ENCODE measurements at regions not wholly inside any gene's neighbourhood (a gene's known extent, or its start where the extent isn't known, plus 50 kb on each side); places are given as distances from the start of the nearest gene placed in this dataset.

GRCh38 chr7:52146871-52147634 is 830.4 kb upstream of the COBL start:
- H3K4me3 ChIP-seq (ENCODE audit: low read length), result no peak overlapping the region
- no peak for DNase-seq (ENCODE audit: low read depth, low spot score)

GRCh38 chr7:52143219-52143618 is 826.6 kb upstream of the COBL start:
- no peak overlapping the region for H3K4me3 ChIP-seq (ENCODE audit: low read length)
- no peak for DNase-seq (ENCODE audit: low read depth, low spot score)

- no peak overlapping the region for H3K4me3 ChIP-seq (ENCODE audit: low read length)
- DNase-seq (ENCODE audit: low read depth, low spot score), result no peak
Measured at GRCh38 chr7:52140851-52141250, 824.2 kb upstream of the COBL start.

GRCh38 chr7:52135403-52135802 is 818.8 kb upstream of the COBL start:
- no peak overlapping the region for H3K4me3 ChIP-seq (ENCODE audit: low read length)
- no peak for DNase-seq (ENCODE audit: low read depth, low spot score)

GRCh38 chr7:52129278-52129677 is 812.7 kb upstream of the COBL start:
- H3K4me3 ChIP-seq (ENCODE audit: low read length), result no peak overlapping the region
- no peak for DNase-seq (ENCODE audit: low read depth, low spot score)

GRCh38 chr7:52120912-52121311 is 804.3 kb upstream of the COBL start:
- DNase-seq (ENCODE audit: low read depth, low spot score), result no peak
- no peak overlapping the region for H3K4me3 ChIP-seq (ENCODE audit: low read length)

GRCh38 chr7:52119537-52119936 is 802.9 kb upstream of the COBL start:
- no peak overlapping the region for H3K4me3 ChIP-seq (ENCODE audit: low read length)
- DNase-seq (ENCODE audit: low read depth, low spot score), result no peak

- DNase-seq (ENCODE audit: low read depth, low spot score), result no peak
- no peak overlapping the region for H3K4me3 ChIP-seq (ENCODE audit: low read length)
Measured at GRCh38 chr7:52114509-52114908, 797.9 kb upstream of the COBL start.

- DNase-seq (ENCODE audit: low read depth, low spot score), result no peak
- H3K4me3 ChIP-seq (ENCODE audit: low read length), result no peak overlapping the region
Measured at GRCh38 chr7:52114056-52114455, 797.4 kb upstream of the COBL start.

GRCh38 chr7:52107355-52107754 is 790.7 kb upstream of the COBL start:
- DNase-seq (ENCODE audit: low read depth, low spot score), result no peak
- no peak overlapping the region for H3K4me3 ChIP-seq (ENCODE audit: low read length)

GRCh38 chr7:52095861-52096260 is 779.3 kb upstream of the COBL start:
- DNase-seq (ENCODE audit: low read depth, low spot score), result no peak
- no peak overlapping the region for H3K4me3 ChIP-seq (ENCODE audit: low read length)

- no peak overlapping the region for H3K4me3 ChIP-seq (ENCODE audit: low read length)
- DNase-seq (ENCODE audit: low read depth, low spot score), result no peak
Measured at GRCh38 chr7:52091996-52092395, 775.4 kb upstream of the COBL start.

GRCh38 chr7:52091101-52091500 is 774.5 kb upstream of the COBL start:
- no peak for DNase-seq (ENCODE audit: low read depth, low spot score)
- H3K4me3 ChIP-seq (ENCODE audit: low read length), result no peak overlapping the region

- no peak for DNase-seq (ENCODE audit: low read depth, low spot score)
- H3K4me3 ChIP-seq (ENCODE audit: low read length), result no peak overlapping the region
Measured at GRCh38 chr7:52088008-52088901, 771.6 kb upstream of the COBL start.

- no peak for DNase-seq (ENCODE audit: low read depth, low spot score)
- H3K4me3 ChIP-seq (ENCODE audit: low read length), result no peak overlapping the region
Measured at GRCh38 chr7:52085610-52086009, 769.0 kb upstream of the COBL start.

- H3K4me3 ChIP-seq (ENCODE audit: low read length), result no peak overlapping the region
- no peak for DNase-seq (ENCODE audit: low read depth, low spot score)
Measured at GRCh38 chr7:52080493-52080892, 763.9 kb upstream of the COBL start.

- no peak for DNase-seq (ENCODE audit: low read depth, low spot score)
- H3K4me3 ChIP-seq (ENCODE audit: low read length), result no peak overlapping the region
Measured at GRCh38 chr7:52079726-52080125, 763.1 kb upstream of the COBL start.

GRCh38 chr7:52077571-52077970 is 761.0 kb upstream of the COBL start:
- no peak for DNase-seq (ENCODE audit: low read depth, low spot score)
- no peak overlapping the region for H3K4me3 ChIP-seq (ENCODE audit: low read length)

GRCh38 chr7:52074912-52075311 is 758.3 kb upstream of the COBL start:
- H3K4me3 ChIP-seq (ENCODE audit: low read length), result no peak overlapping the region
- DNase-seq (ENCODE audit: low read depth, low spot score), result no peak

GRCh38 chr7:52074071-52074470 is 757.5 kb upstream of the COBL start:
- H3K4me3 ChIP-seq (ENCODE audit: low read length), result no peak overlapping the region

More at GRCh38 chr7:52074071-52074470, 757.5 kb upstream of the COBL start:
- no peak for DNase-seq (ENCODE audit: low read depth, low spot score)
